GM12865 (cell line): ENCODE measurements at regions not wholly inside any gene's neighbourhood (a gene's known extent, or its start where the extent isn't known, plus 50 kb on each side); places are given as distances from the start of the nearest gene placed in this dataset.
"Not testable (repeated sequence)": the region's sequence is repeated elsewhere in the genome, so short reads cannot be mapped to it uniquely, and the experiment has no call there.

Experiments
- DNase-seq: peaks from one replicate; pipeline ENCODE4 v3.0.0; 2010; ENCODE audit warnings: low read depth
- H3K4me3 ChIP-seq: 2 replicates; pipeline ENCODE4 v1.5.1; 2011; ENCODE audit warnings: mild to moderate bottlenecking, low read depth, low read length, control low read depth
- CTCF ChIP-seq: IDR thresholded peaks from 2 replicates; pipeline ENCODE4 v1.5.1; 2011; ENCODE audit warnings: low read length, control low read depth, low read depth, inconsistent platforms; ENCODE audit not compliant: insufficient read depth; ENCODE audit errors: missing control alignments

- TF ChIP-seq CTCF, result no peak
- DNase-seq, result no peak
Observed at GRCh38 chr3:61460636-61461035, 100.7 kb upstream of the PTPRG start.

GRCh38 chr3:61463191-61463590, 98.2 kb upstream of the PTPRG start:
- DNase-seq, result no peak
- no peak overlapping the region for H3K4me3 ChIP-seq

More at GRCh38 chr3:61460636-61461035, 100.7 kb upstream of the PTPRG start:
- H3K4me3 ChIP-seq, result no peak overlapping the region

GRCh38 chr3:61464518-61465140, 96.7 kb upstream of the PTPRG start:
- DNase-seq, result no peak
- TF ChIP-seq CTCF, result no peak
- no peak overlapping the region for H3K4me3 ChIP-seq

More at GRCh38 chr3:61463191-61463590, 98.2 kb upstream of the PTPRG start:
- no peak for TF ChIP-seq CTCF

- no peak for DNase-seq
- TF ChIP-seq CTCF, result no peak
- H3K4me3 ChIP-seq, result no peak overlapping the region
Observed at GRCh38 chr3:61466357-61466756, 95.0 kb upstream of the PTPRG start.

GRCh38 chr3:61483997-61484396, 77.4 kb upstream of the PTPRG start:
- TF ChIP-seq CTCF, result no peak
- no peak overlapping the region for H3K4me3 ChIP-seq
- DNase-seq, result no peak

GRCh38 chr3:61493339-61493738, 68.0 kb upstream of the PTPRG start:
- TF ChIP-seq CTCF, result no peak
- no peak for DNase-seq

GRCh38 chr3:61494309-61494708, 67.1 kb upstream of the PTPRG start:
- not testable (repeated sequence) for DNase-seq, H3K4me3 ChIP-seq

More at GRCh38 chr3:61493339-61493738, 68.0 kb upstream of the PTPRG start:
- no peak overlapping the region for H3K4me3 ChIP-seq

GRCh38 chr3:61497463-61497862, 63.9 kb upstream of the PTPRG start:
- no peak for TF ChIP-seq CTCF
- H3K4me3 ChIP-seq, result no peak overlapping the region
- DNase-seq, result no peak
